Trophoblast cell (in vitro differentiated cells and primary cell): ENCODE measurements at regions not wholly inside any gene's neighbourhood (a gene's known extent, or its start where the extent isn't known, plus 50 kb on each side); places are given as distances from the start of the nearest gene placed in this dataset.

Source experiments
- DNase-seq, 2 donors: peaks; one replicate each; pipeline ENCODE4 v3.0.0-alpha.2; 2016
- H2AFZ ChIP-seq: 2 replicates; pipeline ENCODE4 v1.6.1; 2013; ENCODE audit warnings: low read length, moderate library complexity, mild to moderate bottlenecking; ENCODE audit not compliant: insufficient read depth, poor library complexity
- H2AK5ac ChIP-seq: 2 replicates; pipeline ENCODE4 v1.6.1; 2013; ENCODE audit warnings: mild to moderate bottlenecking, low read length
- H2BK120ac ChIP-seq: 2 replicates; pipeline ENCODE4 v1.6.1; 2013; ENCODE audit warnings: low read length, mild to moderate bottlenecking, moderate library complexity; ENCODE audit not compliant: insufficient read depth, poor library complexity
- H2BK12ac ChIP-seq: 2 replicates; pipeline ENCODE4 v1.6.1; 2013; ENCODE audit warnings: mild to moderate bottlenecking, low read length, moderate library complexity
- H2BK5ac ChIP-seq: 2 replicates; pipeline ENCODE4 v1.6.1; 2013; ENCODE audit warnings: low read length, low read depth, moderate library complexity, mild to moderate bottlenecking; ENCODE audit not compliant: poor library complexity
- H3K14ac ChIP-seq: 2 replicates; pipeline ENCODE4 v1.6.1; 2013; ENCODE audit warnings: mild to moderate bottlenecking, low read length
- H3K18ac ChIP-seq: 2 replicates; pipeline ENCODE4 v1.6.1; 2013; ENCODE audit warnings: mild to moderate bottlenecking, low read length
- H3K23ac ChIP-seq: 2 replicates; pipeline ENCODE4 v1.6.1; 2013; ENCODE audit warnings: low read length
- H3K27ac ChIP-seq: 2 replicates; pipeline ENCODE4 v1.5.1; 2013; ENCODE audit warnings: low read depth, mild to moderate bottlenecking, inconsistent platforms, low read length, moderate library complexity
- H3K27me3 ChIP-seq: 2 replicates; pipeline ENCODE4 v1.6.1; 2013; ENCODE audit warnings: inconsistent platforms, mild to moderate bottlenecking, low read length, moderate library complexity; ENCODE audit not compliant: insufficient read depth
- H3K36me3 ChIP-seq, 2 experiments: 1 replicate in 1 of 2; 2 replicates in 1 of 2; pipeline ENCODE4 v1.6.1; 2013; ENCODE audit warnings: low read length in 2 of 2, mild to moderate bottlenecking in 2 of 2, moderate library complexity in 1 of 2; ENCODE audit not compliant: insufficient read depth in 2 of 2, control insufficient read depth in 1 of 2
- H3K4ac ChIP-seq: 2 replicates; pipeline ENCODE4 v1.6.1; 2013; ENCODE audit warnings: low read depth, mild to moderate bottlenecking, low read length, moderate library complexity
- H3K4me1 ChIP-seq, 2 experiments: 1 replicate in 1 of 2; 2 replicates in 1 of 2; pipeline ENCODE4 v1.6.1; 2013; ENCODE audit warnings: low read length in 2 of 2, mild to moderate bottlenecking in 2 of 2, moderate library complexity in 1 of 2; ENCODE audit not compliant: insufficient read depth in 2 of 2, control insufficient read depth in 1 of 2
- H3K4me2 ChIP-seq: 2 replicates; pipeline ENCODE4 v1.6.1; 2013; ENCODE audit warnings: inconsistent platforms, mild to moderate bottlenecking, low read length, moderate library complexity
- H3K4me3 ChIP-seq: 2 replicates; pipeline ENCODE4 v1.5.1; 2013; ENCODE audit warnings: mild to moderate bottlenecking, low read depth, low read length, inconsistent platforms
- H3K79me1 ChIP-seq: one replicate; pipeline ENCODE4 v1.6.1; 2013; ENCODE audit warnings: low read length
- H3K79me2 ChIP-seq: 2 replicates; pipeline ENCODE4 v1.6.1; 2013; ENCODE audit warnings: low read length, mild to moderate bottlenecking; ENCODE audit not compliant: control insufficient read depth, insufficient read depth, poor library complexity
- H3K9ac ChIP-seq: 2 replicates; pipeline ENCODE4 v1.6.1; 2013; ENCODE audit warnings: mild to moderate bottlenecking, low read length
- H3K9me3 ChIP-seq: 2 replicates; pipeline ENCODE4 v1.6.1; 2013; ENCODE audit warnings: low read depth, mild to moderate bottlenecking, control low read depth, inconsistent platforms, low read length; ENCODE audit not compliant: insufficient read depth
- H4K12ac ChIP-seq: 2 replicates; pipeline ENCODE4 v1.6.1; 2013; ENCODE audit warnings: low read depth, mild to moderate bottlenecking, low read length, moderate library complexity
- H4K8ac ChIP-seq: 2 replicates; pipeline ENCODE4 v1.6.1; 2013; ENCODE audit warnings: low read depth, mild to moderate bottlenecking, low read length, moderate library complexity
- H4K91ac ChIP-seq: one replicate; pipeline ENCODE4 v1.6.1; 2013; ENCODE audit warnings: low read depth, mild to moderate bottlenecking, low read length, moderate library complexity
- WGBS: extraction: QIAGEN DNeasy Blood & Tissue Kit; methylation state at CpG from one replicate; pipeline ENCODE4 v1.1.7; 2013; ENCODE audit warnings: missing lambda C conversion rate; ENCODE audit not compliant: insufficient read length, insufficient coverage; ENCODE audit errors: extremely low coverage; 5-methylcytosine and 5-hydroxymethylcytosine counted together

DNA sequence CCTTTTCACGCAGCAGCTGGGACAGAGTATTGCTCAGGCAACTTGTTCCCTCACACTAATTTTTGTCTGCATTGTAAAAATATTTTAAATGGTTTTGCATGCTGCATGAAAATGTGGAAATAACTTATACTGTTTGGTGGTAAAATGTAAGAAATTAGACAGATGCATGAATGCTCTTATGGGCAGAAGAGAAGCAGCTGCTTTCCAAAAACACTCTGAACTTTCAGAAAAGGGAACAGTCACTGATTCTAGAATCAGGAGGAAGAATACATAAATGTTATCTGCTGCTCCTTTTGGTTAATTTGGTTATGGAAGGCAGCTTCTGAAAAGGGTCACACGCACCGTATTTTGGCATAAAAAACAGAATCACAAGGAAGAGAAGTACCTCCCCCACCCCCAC is 87.0 kb upstream of the RUNX1 start:
- peak overlapping the region; percentile 85 for H3K4ac ChIP-seq
- peak overlapping the region; percentile 97 for H2AK5ac ChIP-seq
- H3K14ac ChIP-seq: peak overlapping the region; percentile 86

DNA sequence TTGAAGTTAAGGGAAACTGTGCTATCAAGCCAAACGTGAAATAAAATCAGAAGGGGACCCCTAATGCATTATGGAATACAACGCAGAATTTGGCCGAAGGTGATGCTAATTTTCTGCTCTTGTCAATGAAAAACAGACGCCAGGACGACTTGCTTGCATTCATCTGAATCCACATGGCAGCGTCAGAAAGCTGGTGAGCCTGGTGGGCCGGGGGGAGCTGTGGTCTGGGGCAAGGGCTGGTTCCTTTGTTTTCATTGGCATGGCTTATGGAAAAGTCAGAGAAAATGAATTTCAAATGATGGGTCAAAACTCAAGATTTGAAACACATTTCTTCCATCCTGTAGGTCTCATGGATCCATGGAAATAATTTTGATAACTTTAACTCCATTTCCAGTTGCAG is 86.4 kb upstream of the RUNX1 start:
- no peak overlapping the region for H3K27ac ChIP-seq
- WGBS: no CpG with 5 or more reads among the region's 7 CpGs
- no peak overlapping the region for H3K4me2 ChIP-seq
- H2BK12ac ChIP-seq: peak overlapping the region; percentile 3
- no peak overlapping the region for H3K18ac ChIP-seq
- H4K91ac ChIP-seq: no peak overlapping the region
- peaks cover 13 to 14% of the 10 kb centered on the region in 2 experiments for H3K4me1 ChIP-seq
- H3K27me3 ChIP-seq: no peaks in the 10 kb centered on the region
- no peak overlapping the region for H3K4ac ChIP-seq
- H2AK5ac ChIP-seq: no peak overlapping the region
- H3K14ac ChIP-seq: no peak overlapping the region
- no peak overlapping the region for H2AFZ ChIP-seq
- H3K9me3 ChIP-seq: no peaks in the 10 kb centered on the region
- H3K9ac ChIP-seq: no peak overlapping the region
- peaks cover 12% of the 10 kb centered on the region for H3K79me1 ChIP-seq
- no peaks in the 10 kb centered on the region for H3K79me2 ChIP-seq
- H4K8ac ChIP-seq: no peak overlapping the region
- no peaks in the 10 kb centered on the region for H3K36me3 ChIP-seq
- no peak overlapping the region for H3K23ac ChIP-seq
- no peak for DNase-seq
- H2BK120ac ChIP-seq: no peak overlapping the region
- no peak overlapping the region for H2BK5ac ChIP-seq
- H4K12ac ChIP-seq: no peak overlapping the region
- H3K4me3 ChIP-seq: no peak overlapping the region

More for the DNA sequence above, 87.0 kb upstream of the RUNX1 start:
- Histone ChIP-seq H4K91ac (peak overlapping the region; percentile 88), H3K18ac (peak overlapping the region; percentile 75), H3K9ac (no peak overlapping the region), H3K79me1 (peaks cover 12% of the 10 kb centered on the region), H3K4me3 (no peak overlapping the region), H3K27me3 (no peaks in the 10 kb centered on the region), H3K36me3 (no peaks in the 10 kb centered on the region), H3K4me1 (peaks cover 13 to 14% of the 10 kb centered on the region in 2 experiments), H4K8ac (peak overlapping the region; percentile 93), H3K23ac (no peak overlapping the region), H3K4me2 (peak overlapping the region; percentile 32), H3K79me2 (no peaks in the 10 kb centered on the region), H2BK120ac (peak overlapping the region; percentile 92), H2BK5ac (peak overlapping the region; percentile 92), H4K12ac (peak overlapping the region; percentile 47), H3K9me3 (no peaks in the 10 kb centered on the region), H2BK12ac (peak overlapping the region; percentile 99), H3K27ac (peak overlapping the region; percentile 80), H2AFZ (peak overlapping the region; percentile 52)
- WGBS: no CpG with 5 or more reads among the region's 3 CpGs
- peak in 1 of 2 donors; percentile 47 for DNase-seq

DNA sequence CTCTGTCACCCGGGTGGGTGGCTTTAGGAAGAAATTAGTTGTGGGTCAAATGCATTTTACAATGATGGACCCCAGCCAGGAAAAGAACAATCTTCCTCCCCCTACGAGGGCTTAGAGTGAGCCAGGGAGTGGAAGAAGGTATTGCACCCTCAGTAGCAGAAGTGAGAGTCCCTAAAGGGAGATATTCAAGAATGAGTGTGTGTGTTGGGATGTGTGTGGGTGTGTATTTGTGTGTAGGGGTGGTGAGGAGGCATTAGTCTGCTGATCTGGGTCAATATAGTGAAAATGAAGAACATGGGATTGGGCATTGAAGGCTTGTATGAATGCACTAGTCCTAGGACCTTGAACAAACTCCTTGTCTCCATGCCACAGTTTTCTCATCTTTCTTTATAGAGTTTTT is 85.2 kb upstream of the RUNX1 start:
- H3K4me1 ChIP-seq: peaks cover 13 to 14% of the 10 kb centered on the region in 2 experiments
- H3K9me3 ChIP-seq: no peaks in the 10 kb centered on the region
- H2AFZ ChIP-seq: no peak overlapping the region
- no peak overlapping the region for H2BK12ac ChIP-seq
- DNase-seq: no peak
- H2AK5ac ChIP-seq: no peak overlapping the region
- H3K36me3 ChIP-seq: no peaks in the 10 kb centered on the region
- no peak overlapping the region for H2BK120ac ChIP-seq
- no peak overlapping the region for H3K4me2 ChIP-seq
- H2BK5ac ChIP-seq: no peak overlapping the region
- WGBS: no CpG with 5 or more reads among the region's 2 CpGs
- peaks cover 12% of the 10 kb centered on the region for H3K79me1 ChIP-seq
- H3K4ac ChIP-seq: no peak overlapping the region
- H3K18ac ChIP-seq: no peak overlapping the region
- no peak overlapping the region for H4K91ac ChIP-seq
- H3K79me2 ChIP-seq: no peaks in the 10 kb centered on the region
- H3K4me3 ChIP-seq: no peak overlapping the region
- no peak overlapping the region for H3K23ac ChIP-seq
- no peak overlapping the region for H3K27ac ChIP-seq
- H3K14ac ChIP-seq: no peak overlapping the region
- no peaks in the 10 kb centered on the region for H3K27me3 ChIP-seq
- no peak overlapping the region for H4K12ac ChIP-seq
- no peak overlapping the region for H3K9ac ChIP-seq
- no peak overlapping the region for H4K8ac ChIP-seq

DNA sequence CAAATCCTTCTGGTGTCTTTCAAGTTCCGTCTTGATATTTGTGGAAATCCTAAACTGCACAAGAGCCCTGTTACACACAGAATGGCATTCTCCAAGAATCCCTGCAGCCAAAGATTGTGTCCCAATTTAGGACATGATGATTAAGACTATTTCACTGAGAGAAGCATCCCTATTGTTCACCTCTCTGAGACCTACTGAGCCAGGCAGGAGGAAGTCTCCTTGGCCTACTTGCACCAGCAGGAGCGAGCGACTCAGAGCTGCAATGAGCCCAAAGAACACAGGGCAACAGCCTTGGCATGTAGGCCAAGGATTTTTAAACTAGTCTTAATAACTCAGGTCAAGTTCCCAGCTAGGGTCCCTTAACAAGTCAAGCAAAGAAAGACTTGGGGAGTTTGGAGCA is 79.4 kb upstream of the RUNX1 start:
- H3K27ac ChIP-seq: no peak overlapping the region
- no peak overlapping the region for H3K4me3 ChIP-seq
- DNase-seq: no peak

More for the DNA sequence above, 79.4 kb upstream of the RUNX1 start:
- no peaks in the 10 kb centered on the region for H3K79me2 ChIP-seq
- H2AFZ ChIP-seq: no peak overlapping the region
- H3K14ac ChIP-seq: no peak overlapping the region
- no peaks in the 10 kb centered on the region for H3K9me3 ChIP-seq
- no peak overlapping the region for H4K8ac ChIP-seq
- H3K18ac ChIP-seq: no peak overlapping the region
- no peak overlapping the region for H2BK5ac ChIP-seq
- no peak overlapping the region for H3K23ac ChIP-seq
- no peaks in the 10 kb centered on the region for H3K27me3 ChIP-seq
- no peak overlapping the region for H4K91ac ChIP-seq
- no peaks in the 10 kb centered on the region for H3K36me3 ChIP-seq
- H3K9ac ChIP-seq: no peak overlapping the region
- no peak overlapping the region for H3K4me2 ChIP-seq
- H3K79me1 ChIP-seq: no peaks in the 10 kb centered on the region
- WGBS: no CpG with 5 or more reads among the region's 3 CpGs
- no peak overlapping the region for H2BK12ac ChIP-seq
- H2BK120ac ChIP-seq: no peak overlapping the region
- no peak overlapping the region for H4K12ac ChIP-seq
- H3K4ac ChIP-seq: no peak overlapping the region
- no peak overlapping the region for H2AK5ac ChIP-seq
- no peaks in the 10 kb centered on the region for H3K4me1 ChIP-seq
